Rectal smooth muscle tissue (tissue), 1 donor: ENCODE measurements at regions not wholly inside any gene's neighbourhood (a gene's known extent, or its start where the extent isn't known, plus 50 kb on each side); places are given as distances from the start of the nearest gene placed in this dataset.
"Not testable (repeated sequence)": the region's sequence is repeated elsewhere in the genome, so short reads cannot be mapped to it uniquely, and the experiment has no call there.

Experiments used
- H3K27ac ChIP-seq: one replicate; pipeline ENCODE4 v1.7.0; 2013; ENCODE audit warnings: low read depth, low read length, inconsistent platforms
- H3K27me3 ChIP-seq: one replicate; pipeline ENCODE4 v1.7.0; 2013; ENCODE audit warnings: low read length; ENCODE audit not compliant: control insufficient read depth, insufficient read depth
- H3K36me3 ChIP-seq: one replicate; pipeline ENCODE4 v1.7.0; 2013; ENCODE audit warnings: low read length; ENCODE audit not compliant: control insufficient read depth, insufficient read depth
- H3K4me1 ChIP-seq: one replicate; pipeline ENCODE4 v1.7.0; 2013; ENCODE audit warnings: low read length; ENCODE audit not compliant: control insufficient read depth, insufficient read depth
- H3K4me3 ChIP-seq: one replicate; pipeline ENCODE4 v1.7.0; 2013; ENCODE audit warnings: low read length
- H3K9ac ChIP-seq: one replicate; pipeline ENCODE4 v1.7.0; 2013; ENCODE audit warnings: low read length

GRCh38 chr9:6126377-6126776, 89.2 kb upstream of the IL33 start:
- Histone ChIP-seq H3K4me3 (no peak overlapping the region), H3K4me1 (no peaks in the 10 kb centered on the region), H3K9ac (no peak overlapping the region), H3K27ac (no peak overlapping the region), H3K36me3 (no peaks in the 10 kb centered on the region), H3K27me3 (no peaks in the 10 kb centered on the region)

DNA sequence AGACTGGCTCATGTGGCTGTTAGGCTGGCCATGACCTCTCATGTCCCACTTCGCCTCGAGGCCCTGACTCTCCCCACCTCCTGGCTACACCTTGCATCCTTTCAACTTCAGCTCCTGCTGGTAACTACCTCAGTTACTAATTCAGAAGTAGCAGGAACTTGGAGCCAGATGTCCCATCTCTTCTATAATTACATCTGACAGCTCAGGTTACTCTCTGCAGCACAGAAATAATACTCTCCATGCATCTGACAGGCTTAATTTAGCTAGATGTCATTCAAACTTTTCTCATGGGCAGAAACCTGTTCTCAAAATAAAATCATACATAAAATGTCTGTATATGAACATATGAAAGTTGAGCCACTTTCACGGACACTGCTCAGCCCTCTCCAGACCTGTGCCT, 92.2 kb upstream of the IL33 start:
- Histone ChIP-seq H3K9ac (no peak overlapping the region), H3K4me3 (no peak overlapping the region), H3K27ac (no peak overlapping the region), H3K27me3 (no peaks in the 10 kb centered on the region), H3K36me3 (no peaks in the 10 kb centered on the region), H3K4me1 (no peaks in the 10 kb centered on the region)

GRCh38 chr9:6121707-6122106, 93.9 kb upstream of the IL33 start:
- no peaks in the 10 kb centered on the region for H3K27me3 ChIP-seq
- no peaks in the 10 kb centered on the region for H3K36me3 ChIP-seq
- H3K4me1 ChIP-seq, result no peaks in the 10 kb centered on the region
- H3K4me3 ChIP-seq, result no peak overlapping the region
- no peak overlapping the region for H3K9ac ChIP-seq
- no peak overlapping the region for H3K27ac ChIP-seq

DNA sequence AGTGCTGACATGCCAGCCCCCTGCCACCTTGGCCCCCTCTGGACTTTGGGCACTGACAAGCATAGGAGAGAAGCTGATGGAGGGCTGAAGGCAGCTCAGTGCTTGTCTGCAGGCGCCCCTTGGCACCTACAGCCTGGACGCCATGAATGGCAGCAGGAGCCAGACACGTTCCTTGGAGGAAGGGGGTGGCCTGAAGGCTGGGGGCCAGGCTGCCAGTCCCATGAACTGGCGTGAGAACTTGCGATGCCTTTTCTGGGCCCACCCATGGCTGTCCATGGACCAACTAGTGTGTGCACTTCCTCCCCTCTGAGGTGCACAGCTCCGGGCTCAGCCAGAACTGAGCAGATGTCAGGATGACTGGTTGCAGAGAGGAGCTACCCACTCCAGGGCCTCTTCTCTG, 99.0 kb upstream of the RANBP6 start:
- Histone ChIP-seq H3K9ac (no peak overlapping the region), H3K36me3 (no peaks in the 10 kb centered on the region), H3K27me3 (no peaks in the 10 kb centered on the region), H3K4me1 (no peaks in the 10 kb centered on the region), H3K27ac (no peak overlapping the region), H3K4me3 (no peak overlapping the region)

DNA sequence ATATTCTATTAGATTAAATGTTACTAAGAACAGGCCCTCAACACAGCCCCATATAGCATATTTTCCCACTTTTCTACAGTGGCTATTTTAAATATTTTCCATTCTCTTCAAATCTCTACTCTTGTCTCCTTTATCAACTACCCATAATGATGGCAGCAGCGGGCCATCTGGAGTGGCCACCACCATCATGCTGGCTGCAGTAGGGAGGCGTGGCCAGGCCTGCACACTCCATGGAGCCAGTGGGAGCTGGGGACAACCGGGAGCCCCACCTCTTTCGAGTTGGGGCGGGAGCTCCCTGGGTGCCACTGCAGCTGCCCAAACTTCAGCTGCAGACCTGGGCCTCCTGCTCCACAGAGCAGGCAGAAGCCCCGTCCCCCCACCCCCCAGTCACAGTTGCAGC, 98.4 kb upstream of the RANBP6 start:
- H3K9ac ChIP-seq, result no peak overlapping the region
- H3K27ac ChIP-seq, result no peak overlapping the region
- H3K36me3 ChIP-seq, result no peaks in the 10 kb centered on the region
- H3K4me1 ChIP-seq, result no peaks in the 10 kb centered on the region
- no peaks in the 10 kb centered on the region for H3K27me3 ChIP-seq
- H3K4me3 ChIP-seq, result no peak overlapping the region

DNA sequence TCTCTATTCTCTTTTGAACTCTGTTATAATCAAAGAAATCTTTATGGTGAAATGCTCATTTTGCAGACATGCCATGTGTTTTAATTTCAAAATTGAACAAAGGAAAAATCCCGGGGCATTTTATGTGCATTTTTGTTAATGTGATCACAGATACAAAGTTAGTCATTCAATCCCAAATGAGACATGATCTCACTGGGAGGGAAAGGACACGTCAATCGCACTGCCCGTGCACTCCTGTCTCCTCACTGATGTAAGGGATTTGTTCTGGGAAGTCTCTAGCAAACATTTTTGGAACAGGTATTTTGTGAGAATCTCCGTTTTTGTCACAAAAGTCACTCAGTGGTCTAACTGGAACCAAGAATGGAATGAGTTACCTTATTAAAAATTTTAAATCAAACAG, 97.9 kb upstream of the RANBP6 start:
- no peak overlapping the region for H3K9ac ChIP-seq
- no peak overlapping the region for H3K27ac ChIP-seq
- H3K4me1 ChIP-seq, result no peaks in the 10 kb centered on the region
- H3K36me3 ChIP-seq, result no peaks in the 10 kb centered on the region
- H3K27me3 ChIP-seq, result no peaks in the 10 kb centered on the region
- H3K4me3 ChIP-seq, result no peak overlapping the region

GRCh38 chr9:6109986-6110385, 94.6 kb upstream of the RANBP6 start:
- H3K4me3 ChIP-seq, result no peak overlapping the region
- no peaks in the 10 kb centered on the region for H3K27me3 ChIP-seq
- no peak overlapping the region for H3K9ac ChIP-seq
- H3K27ac ChIP-seq, result no peak overlapping the region
- H3K4me1 ChIP-seq, result no peaks in the 10 kb centered on the region
- no peaks in the 10 kb centered on the region for H3K36me3 ChIP-seq

DNA sequence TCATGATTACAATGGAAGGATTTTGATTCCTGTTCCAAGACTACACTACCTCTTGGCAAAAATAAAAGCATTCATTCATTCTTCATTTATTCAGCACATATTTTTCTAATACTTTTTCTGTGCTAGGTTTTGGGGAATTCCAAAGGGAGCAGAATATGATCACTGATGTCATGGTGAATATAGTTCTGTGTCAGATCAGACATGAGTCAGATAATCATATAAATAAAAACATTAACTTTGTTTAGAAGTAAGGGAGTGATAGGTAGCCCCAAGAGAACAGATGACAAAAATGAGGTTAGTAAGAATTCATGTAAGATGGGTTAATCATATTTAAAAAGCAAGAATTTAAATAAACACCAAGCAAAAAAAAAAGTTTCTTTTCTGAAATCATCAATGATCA, 94.1 kb upstream of the RANBP6 start:
- Histone ChIP-seq H3K9ac (no peak overlapping the region), H3K36me3 (no peaks in the 10 kb centered on the region), H3K27me3 (no peaks in the 10 kb centered on the region)

GRCh38 chr9:6106711-6107339, 91.4 kb upstream of the RANBP6 start:
- H3K36me3 ChIP-seq, result no peaks in the 10 kb centered on the region
- H3K27ac ChIP-seq, result no peak overlapping the region
- no peaks in the 10 kb centered on the region for H3K27me3 ChIP-seq
- H3K9ac ChIP-seq, result no peak overlapping the region
- no peak overlapping the region for H3K4me3 ChIP-seq
- H3K4me1 ChIP-seq, result no peaks in the 10 kb centered on the region

More for the DNA sequence above, 94.1 kb upstream of the RANBP6 start:
- Histone ChIP-seq H3K27ac (no peak overlapping the region), H3K4me3 (no peak overlapping the region), H3K4me1 (no peaks in the 10 kb centered on the region)

GRCh38 chr9:6105738-6106137, 90.3 kb upstream of the RANBP6 start:
- no peaks in the 10 kb centered on the region for H3K27me3 ChIP-seq
- H3K4me1 ChIP-seq, result no peaks in the 10 kb centered on the region
- no peak overlapping the region for H3K27ac ChIP-seq
- no peak overlapping the region for H3K4me3 ChIP-seq
- no peak overlapping the region for H3K9ac ChIP-seq
- no peaks in the 10 kb centered on the region for H3K36me3 ChIP-seq

DNA sequence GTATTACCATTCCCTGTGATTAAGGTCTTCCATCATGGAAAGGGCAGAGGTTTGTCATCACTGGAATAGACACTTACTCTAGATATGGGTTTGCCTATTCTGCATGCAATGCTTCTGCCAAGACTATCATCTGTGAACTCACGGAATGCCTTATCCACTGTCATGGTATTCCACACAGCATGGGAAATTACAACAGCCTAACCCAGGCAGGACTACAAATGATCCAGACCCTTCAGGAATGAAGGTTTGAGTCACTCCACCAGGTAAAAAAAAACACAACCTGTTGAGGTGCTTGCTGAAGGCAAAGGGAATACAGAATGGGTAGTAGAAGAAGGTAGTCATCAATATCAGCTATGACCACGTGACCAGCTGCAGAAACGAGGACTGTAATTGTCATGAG, 89.0 kb upstream of the RANBP6 start:
- H3K9ac ChIP-seq, result not testable (repeated sequence)

DNA sequence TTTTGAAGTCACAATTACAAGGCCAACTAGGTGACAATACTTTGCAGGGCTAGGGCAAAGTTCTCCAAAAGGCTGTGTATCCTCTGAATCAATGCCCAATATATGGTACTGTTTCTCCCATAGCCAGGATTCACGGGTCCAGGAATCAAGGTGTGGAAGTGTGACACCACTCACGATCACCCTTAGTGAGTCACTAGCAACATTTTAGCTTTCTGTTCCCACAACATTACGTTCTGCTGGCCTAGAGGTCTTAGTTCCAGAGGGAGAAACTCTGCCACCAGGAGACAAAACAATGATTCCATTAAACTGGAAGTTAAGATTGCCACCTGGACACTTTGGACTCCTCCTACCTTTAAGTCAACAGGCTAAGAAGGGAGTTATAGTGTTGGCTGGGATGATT, 88.5 kb upstream of the RANBP6 start:
- not testable (repeated sequence) for H3K4me3 ChIP-seq, H3K27ac ChIP-seq, H3K4me1 ChIP-seq, H3K9ac ChIP-seq, H3K36me3 ChIP-seq, H3K27me3 ChIP-seq

More for the DNA sequence above, 89.0 kb upstream of the RANBP6 start:
- not testable (repeated sequence) for H3K4me3 ChIP-seq, H3K27me3 ChIP-seq, H3K36me3 ChIP-seq, H3K4me1 ChIP-seq, H3K27ac ChIP-seq

DNA sequence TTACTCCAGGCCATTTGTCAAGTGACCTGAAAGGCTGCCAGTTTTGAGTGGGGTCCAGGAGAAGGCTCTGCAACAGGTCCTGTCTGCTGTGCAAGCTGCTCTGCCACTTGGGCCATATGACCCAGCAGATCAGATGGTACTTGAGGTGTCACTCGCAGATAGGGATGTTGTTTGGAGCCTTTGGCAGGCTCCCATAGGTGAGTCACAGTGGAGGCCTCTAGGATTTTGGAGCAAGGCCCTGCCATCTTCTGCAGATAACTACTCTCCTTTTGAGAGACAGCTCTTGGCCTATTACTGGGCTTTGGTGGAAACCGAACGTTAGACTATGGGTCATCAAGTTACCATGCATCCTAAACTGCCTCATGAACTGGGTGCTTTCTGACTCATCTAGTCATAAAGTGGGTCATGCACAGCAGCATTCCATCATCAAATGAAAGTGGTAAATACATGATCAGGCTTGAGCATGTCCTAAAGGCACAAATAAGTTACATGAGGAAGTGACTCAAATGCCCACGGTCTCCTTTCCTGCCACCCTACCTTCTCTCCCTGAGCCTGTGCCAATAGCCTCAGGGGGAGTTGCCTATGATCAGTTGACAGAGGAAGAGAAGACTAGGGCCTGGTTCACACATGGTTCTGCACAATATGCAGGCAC, 87.0 kb upstream of the RANBP6 start:
- H3K27me3 ChIP-seq, H3K4me3 ChIP-seq, H3K9ac ChIP-seq, H3K4me1 ChIP-seq, H3K36me3 ChIP-seq, H3K27ac ChIP-seq: not testable (repeated sequence)
